SK-N-SH treated with all-trans-retinoic acid at 6 μM for 48 hours (cell line): ENCODE measurements at regions not wholly inside any gene's neighbourhood (a gene's known extent, or its start where the extent isn't known, plus 50 kb on each side); places are given as distances from the start of the nearest gene placed in this dataset.

Experiments
- ARNTL ChIP-seq: fragments of 450-650 bp; formaldehyde crosslinking; IDR thresholded peaks from 2 replicates; pipeline ENCODE4 v1.5.0; 2020; ENCODE audit warnings: low read depth, mild to moderate bottlenecking, moderate library complexity, borderline replicate concordance
- CSDC2 ChIP-seq: fragments of 250-450 bp; sonication (Bioruptor Pico); IDR thresholded peaks from 2 replicates; pipeline ENCODE4 v1.5.0; 2020; ENCODE audit warnings: mild to moderate bottlenecking, moderate library complexity
- ISL1 ChIP-seq: fragments of 250-450 bp; sonication (Bioruptor Pico); IDR thresholded peaks from 2 replicates; pipeline ENCODE4 v2.1.2; 2022; ENCODE audit warnings: mild to moderate bottlenecking, moderate library complexity
- PATZ1 ChIP-seq: fragments of 250-450 bp; sonication (Bioruptor Pico); IDR thresholded peaks from 2 replicates; pipeline ENCODE4 v1.8.0; 2020; ENCODE audit warnings: mild to moderate bottlenecking, moderate library complexity, borderline replicate concordance
- POU6F1 ChIP-seq: fragments of 250-450 bp; sonication (Bioruptor Pico); IDR thresholded peaks from 2 replicates; pipeline ENCODE4 v1.8.0; 2021; ENCODE audit warnings: low read depth, mild to moderate bottlenecking, moderate library complexity, borderline replicate concordance
- TCF4 ChIP-seq: fragments of 250-450 bp; sonication (Bioruptor Pico); IDR thresholded peaks from 2 replicates; pipeline ENCODE4 v1.8.0; 2021; ENCODE audit warnings: mild to moderate bottlenecking, moderate library complexity, borderline replicate concordance
- TOX ChIP-seq: fragments of 250-450 bp; sonication (Bioruptor Pico); IDR thresholded peaks from 2 replicates; pipeline ENCODE4 v1.8.0; 2021; ENCODE audit warnings: mild to moderate bottlenecking, moderate library complexity, borderline replicate concordance
- TF ChIP-seq, protein P1 (sequence below): fragments of 250-450 bp; sonication (Bioruptor Pico); IDR thresholded peaks from 2 replicates; pipeline ENCODE4 v1.5.1; 2020; ENCODE audit warnings: low read depth, mild to moderate bottlenecking, moderate library complexity

DNA sequence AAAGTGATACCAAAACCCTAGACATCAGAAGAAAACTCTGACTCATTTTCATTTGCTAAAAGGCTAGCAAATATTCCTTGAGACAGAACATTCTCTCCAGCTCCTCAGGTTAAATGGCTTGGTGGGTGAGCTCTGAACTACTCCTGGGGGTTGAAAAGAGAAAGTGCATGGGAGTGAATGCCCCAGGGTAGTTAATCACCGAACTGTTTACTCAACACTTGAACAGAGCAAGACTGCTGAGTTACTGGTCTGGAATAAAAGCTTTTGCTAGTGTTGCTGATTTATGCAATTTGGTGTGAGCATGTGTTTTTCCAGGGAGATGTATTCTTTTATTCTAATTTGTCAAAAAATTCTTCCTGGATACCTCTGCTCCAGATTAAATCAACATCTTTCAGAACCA is 88.3 kb upstream of the PRDM9 start:
- TF ChIP-seq TOX (CRISPR knock-in tag) (no peak), TCF4 (no peak), PATZ1 (CRISPR knock-in tag) (no peak), ISL1 (no peak), CSDC2 (CRISPR knock-in tag) (no peak), ARNTL (CRISPR knock-in tag) (no peak), POU6F1 (CRISPR knock-in tag) (no peak)
- TF ChIP-seq, protein P1, sequence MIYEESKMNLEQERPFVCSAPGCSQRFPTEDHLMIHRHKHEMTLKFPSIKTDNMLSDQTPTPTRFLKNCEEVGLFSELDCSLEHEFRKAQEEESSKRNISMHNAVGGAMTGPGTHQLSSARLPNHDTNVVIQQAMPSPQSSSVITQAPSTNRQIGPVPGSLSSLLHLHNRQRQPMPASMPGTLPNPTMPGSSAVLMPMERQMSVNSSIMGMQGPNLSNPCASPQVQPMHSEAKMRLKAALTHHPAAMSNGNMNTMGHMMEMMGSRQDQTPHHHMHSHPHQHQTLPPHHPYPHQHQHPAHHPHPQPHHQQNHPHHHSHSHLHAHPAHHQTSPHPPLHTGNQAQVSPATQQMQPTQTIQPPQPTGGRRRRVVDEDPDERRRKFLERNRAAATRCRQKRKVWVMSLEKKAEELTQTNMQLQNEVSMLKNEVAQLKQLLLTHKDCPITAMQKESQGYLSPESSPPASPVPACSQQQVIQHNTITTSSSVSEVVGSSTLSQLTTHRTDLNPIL (CRISPR knock-in tag) = no peak
